ENCODE measurements at regions not wholly inside any gene's neighbourhood (a gene's known extent, or its start where the extent isn't known, plus 50 kb on each side); places are given as distances from the start of the nearest gene placed in this dataset.
"Not testable (repeated sequence)": the region's sequence is repeated elsewhere in the genome, so short reads cannot be mapped to it uniquely, and the experiment has no call there.

DNA sequence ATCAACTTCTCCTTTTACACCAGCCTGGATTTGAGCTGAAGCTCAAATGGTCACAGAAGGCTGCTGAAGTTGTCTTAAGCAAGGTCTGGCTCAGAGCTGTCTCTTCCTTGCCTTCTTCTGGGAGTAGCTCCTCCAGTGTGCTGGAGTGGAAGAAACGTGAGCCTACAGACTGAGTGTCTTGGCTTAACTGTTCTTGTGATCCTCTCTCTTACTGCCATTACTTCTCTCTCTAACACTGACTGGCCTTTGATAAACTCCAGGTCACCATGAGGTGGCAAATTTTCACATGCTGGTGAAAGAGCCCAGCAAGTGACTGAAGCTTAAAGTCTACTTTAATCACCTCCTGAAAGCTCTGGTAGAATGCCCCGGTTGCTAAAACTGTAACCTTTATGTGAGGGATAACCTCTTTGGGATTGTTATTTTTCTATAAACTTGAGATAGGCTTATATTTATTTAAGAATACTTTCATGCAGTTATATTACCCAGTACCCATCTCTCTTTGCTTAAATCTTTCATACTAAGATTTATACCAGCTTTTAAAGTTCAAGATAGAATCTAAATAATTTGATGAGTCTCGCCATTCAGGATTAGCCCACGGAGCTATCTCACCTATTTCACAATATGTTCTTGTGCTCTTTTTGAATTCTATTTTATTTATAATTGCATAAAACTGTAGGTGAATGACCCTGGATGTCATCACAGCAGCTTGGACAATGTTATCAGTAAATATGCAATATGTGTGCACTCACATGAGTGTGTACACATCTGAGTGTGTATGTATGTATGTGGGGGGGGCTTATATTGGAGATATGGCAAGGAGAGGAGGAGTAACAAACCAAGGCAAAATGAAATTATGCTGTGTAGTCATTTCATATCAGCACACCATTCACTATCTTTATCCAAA is 924.0 kb downstream of the LTN1 start:
- no peaks in the 10 kb centered on the region for H3K27me3 Mint-ChIP-seq
- DNase-seq (no peak), ATAC-seq (replicated peaks) (no peak)
- no peak overlapping the region for H3K27ac Mint-ChIP-seq
- peaks cover 15 to 45% of the 10 kb centered on the region in 2 donors for H3K4me1 Mint-ChIP-seq
- peaks cover 0 to 5% of the 10 kb centered on the region in 2 donors for H3K9me3 Mint-ChIP-seq
- no peaks in the 10 kb centered on the region for H3K36me3 Mint-ChIP-seq
- H3K4me3 Mint-ChIP-seq = no peak overlapping the region

- no peak for DNase-seq
- peak in 1 of 2 donors; percentile 33 for ATAC-seq (replicated peaks)
- Mint-ChIP-seq H3K4me3 (no peak overlapping the region), H3K9me3 (no peaks in the 10 kb centered on the region), H3K36me3 (no peaks in the 10 kb centered on the region), H3K27ac (no peak overlapping the region), H3K27me3 (no peaks in the 10 kb centered on the region), H3K4me1 (peaks cover 15 to 51% of the 10 kb centered on the region in 2 donors)
Measured at GRCh38 chr21:28066596-28067387, 925.9 kb downstream of the LTN1 start.

GRCh38 chr21:28066076-28066475 is 926.6 kb downstream of the LTN1 start:
- ATAC-seq (replicated peaks) (peak; percentile 85 to 86), DNase-seq (no peak)
- H3K9me3 Mint-ChIP-seq = no peaks in the 10 kb centered on the region
- peaks cover 15 to 51% of the 10 kb centered on the region in 2 donors for H3K4me1 Mint-ChIP-seq
- no peaks in the 10 kb centered on the region for H3K36me3 Mint-ChIP-seq
- no peak overlapping the region for H3K27ac Mint-ChIP-seq
- H3K4me3 Mint-ChIP-seq = no peak overlapping the region
- H3K27me3 Mint-ChIP-seq = no peaks in the 10 kb centered on the region

- Mint-ChIP-seq H3K27ac (no peak overlapping the region), H3K36me3 (no peaks in the 10 kb centered on the region), H3K4me1 (peaks cover 14 to 40% of the 10 kb centered on the region in 2 donors), H3K9me3 (peaks cover 0 to under 1% of the 10 kb centered on the region in 2 donors), H3K27me3 (no peaks in the 10 kb centered on the region), H3K4me3 (no peak overlapping the region)
- ATAC-seq (replicated peaks) = no peak
- no peak for DNase-seq
Measured at GRCh38 chr21:28063241-28064216, 929.1 kb downstream of the LTN1 start.

- ATAC-seq (replicated peaks); H3K9me3 Mint-ChIP-seq; H3K4me1 Mint-ChIP-seq; DNase-seq; H3K4me3 Mint-ChIP-seq; H3K27ac Mint-ChIP-seq; H3K36me3 Mint-ChIP-seq; H3K27me3 Mint-ChIP-seq: not testable (repeated sequence)
Measured at GRCh38 chr21:28052956-28053355, 939.7 kb downstream of the LTN1 start.

GRCh38 chr21:28051649-28052048 is 941.0 kb downstream of the LTN1 start:
- not testable (repeated sequence) for H3K4me1 Mint-ChIP-seq, H3K27ac Mint-ChIP-seq, H3K9me3 Mint-ChIP-seq

GRCh38 chr21:28035692-28036091 is 957.0 kb downstream of the LTN1 start:
- not testable (repeated sequence) for ATAC-seq (replicated peaks); H3K27me3 Mint-ChIP-seq; H3K27ac Mint-ChIP-seq; H3K9me3 Mint-ChIP-seq; H3K36me3 Mint-ChIP-seq; DNase-seq; H3K4me1 Mint-ChIP-seq; H3K4me3 Mint-ChIP-seq

More at GRCh38 chr21:28051649-28052048, 941.0 kb downstream of the LTN1 start:
- peak; percentile 45 to 53 for ATAC-seq (replicated peaks)
- H3K27me3 Mint-ChIP-seq, H3K4me3 Mint-ChIP-seq, H3K36me3 Mint-ChIP-seq, DNase-seq: not testable (repeated sequence)

DNA sequence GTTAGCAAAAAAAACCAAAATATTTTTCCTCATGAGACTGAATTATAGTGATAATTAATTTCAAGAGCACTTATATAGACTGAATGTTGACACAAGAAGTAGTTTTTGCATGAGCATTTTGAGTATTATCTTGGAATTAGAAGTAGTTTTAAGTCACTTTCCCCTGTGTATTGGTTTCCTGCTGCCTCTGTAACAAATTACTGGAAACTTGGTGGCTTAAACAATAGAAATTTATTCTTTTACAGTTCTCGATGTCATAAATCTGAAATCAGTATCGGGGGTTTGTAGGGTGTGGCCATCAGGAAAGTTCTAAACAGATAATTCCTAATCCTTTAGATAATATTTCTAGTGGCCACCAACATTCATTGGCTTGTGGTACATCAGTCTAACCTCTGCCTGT is 957.8 kb downstream of the LTN1 start:
- ATAC-seq (replicated peaks); H3K36me3 Mint-ChIP-seq; H3K4me3 Mint-ChIP-seq; H3K27ac Mint-ChIP-seq; H3K27me3 Mint-ChIP-seq; DNase-seq; H3K4me1 Mint-ChIP-seq: not testable (repeated sequence)
- H3K9me3 Mint-ChIP-seq = peaks cover 10% of the 10 kb centered on the region in 2 donors

- not testable (repeated sequence) for H3K4me3 Mint-ChIP-seq; DNase-seq; H3K27ac Mint-ChIP-seq; H3K36me3 Mint-ChIP-seq; H3K27me3 Mint-ChIP-seq; ATAC-seq (replicated peaks); H3K4me1 Mint-ChIP-seq
- H3K9me3 Mint-ChIP-seq = peaks cover 10 to 11% of the 10 kb centered on the region in 2 donors
Measured at GRCh38 chr21:28034334-28034733, 958.3 kb downstream of the LTN1 start.

DNA sequence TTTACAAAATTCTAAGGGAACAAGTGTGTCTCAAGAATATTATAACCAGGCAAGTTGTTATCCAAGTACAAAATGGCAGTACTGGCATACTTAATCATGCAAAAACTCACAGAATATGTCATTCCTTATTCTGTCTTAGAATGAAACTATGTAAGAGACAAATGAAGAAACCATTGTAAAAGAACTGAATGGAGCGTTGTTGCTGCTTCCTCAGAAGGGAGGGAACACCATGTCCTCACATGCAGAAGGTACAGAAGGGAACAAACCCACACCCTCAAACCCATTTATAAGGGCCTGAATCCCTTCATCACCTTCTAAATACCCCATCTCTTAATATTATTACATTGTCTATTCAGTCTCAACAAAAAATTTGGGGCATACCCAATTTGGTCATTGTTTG is 960.0 kb downstream of the LTN1 start:
- not testable (repeated sequence) for H3K27ac Mint-ChIP-seq; ATAC-seq (replicated peaks); DNase-seq

DNA sequence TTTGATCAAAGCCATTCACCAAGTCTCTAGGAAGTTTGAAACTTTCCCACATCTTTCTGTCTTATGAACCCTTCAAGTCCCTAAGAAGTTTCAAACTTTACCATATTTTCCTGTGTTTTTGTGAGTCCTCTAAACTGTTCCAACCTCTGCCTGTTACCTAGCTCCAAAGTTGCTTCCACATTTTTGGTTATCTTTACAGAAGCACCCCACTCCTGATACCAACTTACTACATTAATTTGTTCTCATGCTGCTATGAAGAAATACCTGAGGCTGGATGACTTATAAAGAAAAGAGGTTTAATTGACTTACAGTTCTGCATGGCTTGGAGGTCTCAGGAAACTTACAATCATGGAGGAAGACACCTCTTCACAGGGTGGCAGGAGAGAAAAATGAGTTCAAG is 961.6 kb downstream of the LTN1 start:
- not testable (repeated sequence) for H3K27ac Mint-ChIP-seq; H3K36me3 Mint-ChIP-seq; H3K27me3 Mint-ChIP-seq; DNase-seq; ATAC-seq (replicated peaks); H3K4me1 Mint-ChIP-seq; H3K4me3 Mint-ChIP-seq
- H3K9me3 Mint-ChIP-seq = peaks cover 10 to 12% of the 10 kb centered on the region in 2 donors

More for the DNA sequence above, 960.0 kb downstream of the LTN1 start:
- peaks cover 10 to 12% of the 10 kb centered on the region in 2 donors for H3K9me3 Mint-ChIP-seq
- not testable (repeated sequence) for H3K4me1 Mint-ChIP-seq, H3K36me3 Mint-ChIP-seq, H3K4me3 Mint-ChIP-seq, H3K27me3 Mint-ChIP-seq

GRCh38 chr21:28025111-28025510 is 967.6 kb downstream of the LTN1 start:
- Mint-ChIP-seq H3K9me3 (peaks cover 0 to 1% of the 10 kb centered on the region in 2 donors), H3K4me3 (no peak overlapping the region), H3K27me3 (no peaks in the 10 kb centered on the region), H3K36me3 (no peaks in the 10 kb centered on the region), H3K27ac (no peak overlapping the region), H3K4me1 (no peaks in the 10 kb centered on the region)
- no peak for DNase-seq
- ATAC-seq (replicated peaks) = no peak

DNA sequence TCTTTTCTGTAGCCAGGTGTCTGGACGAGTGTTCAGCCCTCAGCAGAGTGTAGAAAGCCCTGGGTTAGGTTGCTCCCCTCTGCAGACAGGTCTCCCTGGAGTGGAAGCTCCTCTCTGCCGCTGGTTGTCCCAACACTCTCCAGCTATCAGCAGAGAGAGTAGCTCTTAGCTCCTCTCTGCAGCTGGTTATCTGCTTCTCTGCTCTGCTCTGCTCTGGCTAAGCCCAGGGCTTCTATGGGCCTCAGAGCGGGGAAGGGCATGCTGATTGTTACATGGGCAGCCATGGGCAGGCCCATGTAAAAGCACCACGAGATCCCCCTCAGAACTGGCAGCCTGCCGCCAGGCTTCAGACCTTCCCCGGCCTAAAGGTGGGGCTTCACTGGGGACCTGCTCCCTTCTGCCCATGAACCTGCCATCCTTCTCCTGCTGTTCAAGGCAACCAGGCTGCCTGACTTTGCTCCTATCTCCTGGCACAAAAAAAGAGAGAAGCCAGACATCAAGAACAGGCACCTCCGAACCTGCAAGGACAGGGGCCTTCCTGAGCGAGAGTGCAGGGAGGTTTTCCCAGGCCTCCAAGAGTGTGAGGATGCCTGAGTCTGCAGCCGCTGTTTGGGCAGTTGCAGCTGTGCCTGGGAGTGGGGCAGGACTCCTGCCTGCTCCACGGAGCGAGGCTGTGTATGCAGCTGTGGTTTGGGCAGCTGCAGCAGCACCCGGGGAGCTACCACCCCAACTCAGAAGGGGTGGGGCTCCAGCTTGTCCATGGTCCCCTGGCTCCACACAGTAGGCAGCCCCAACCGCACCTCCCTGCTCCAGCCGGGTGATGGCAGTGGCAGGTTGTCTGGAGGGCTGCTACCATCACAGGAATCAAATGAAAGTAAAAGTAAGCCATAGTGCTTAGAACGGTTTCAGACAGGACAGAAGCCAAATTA is 973.7 kb downstream of the LTN1 start:
- H3K4me1 Mint-ChIP-seq = no peaks in the 10 kb centered on the region

More for the DNA sequence above, 973.7 kb downstream of the LTN1 start:
- Mint-ChIP-seq H3K27ac (no peak overlapping the region), H3K9me3 (no peaks in the 10 kb centered on the region), H3K27me3 (no peaks in the 10 kb centered on the region), H3K36me3 (no peaks in the 10 kb centered on the region), H3K4me3 (no peak overlapping the region)
- no peak for DNase-seq
- no peak for ATAC-seq (replicated peaks)

Measured in stimulated activated naive B cell treated with anti-CD40 and anti-IgM and Interleukin-4, amounts not matched to agents 10 μg/mL and 1 μg/mL and 100 μg/mL, for 72 hours (primary cell).